Kidney (tissue), 13 donors: ENCODE measurements at regions not wholly inside any gene's neighbourhood (a gene's known extent, or its start where the extent isn't known, plus 50 kb on each side); places are given as distances from the start of the nearest gene placed in this dataset.
A peak's percentile ranks its signal among the peaks of the same experiment; 100 is the strongest.

Experiments
- DNase-seq, 5 donors: peaks; one replicate each; pipeline ENCODE4 v3.0.0-alpha.2; 2013 to 2020
- FAIRE-seq: peaks from 2 replicates; lab custom pipeline; 2012; peaks lifted over from hg19 to GRCh38; lab: Jason Lieb, UNC
- H3K27ac ChIP-seq, 2 donors: one replicate each; pipeline ENCODE4 v1.7.0; 2013; ENCODE audit warnings: low read depth in 2 of 2, low read length in 2 of 2, inconsistent platforms in 1 of 2
- H3K27me3 ChIP-seq: one replicate; pipeline ENCODE4 v1.7.1; 2013; ENCODE audit warnings: low read length, inconsistent platforms; ENCODE audit not compliant: control insufficient read depth, insufficient read depth
- H3K36me3 ChIP-seq, 3 donors: one replicate each; pipeline versions ENCODE4 v1.7.0 to v1.7.1; 2013; ENCODE audit warnings: low read length in 3 of 3, control low read depth in 1 of 3, inconsistent platforms in 1 of 3; ENCODE audit not compliant: insufficient read depth in 3 of 3, control insufficient read depth in 2 of 3
- H3K4me1 ChIP-seq, 3 donors: one replicate each; pipeline versions ENCODE4 v1.7.0 to v1.7.1; 2013; ENCODE audit warnings: low read length in 3 of 3, inconsistent platforms in 1 of 3, low read depth in 1 of 3; ENCODE audit not compliant: control insufficient read depth in 2 of 3, insufficient read depth in 2 of 3
- H3K4me3 ChIP-seq, 3 donors: one replicate each; pipeline versions ENCODE4 v1.7.0 to v1.8.1; 2013; ENCODE audit warnings: low read length in 3 of 3, control low read depth in 1 of 3, inconsistent platforms in 1 of 3
- H3K9ac ChIP-seq, 3 donors: one replicate each; pipeline versions ENCODE4 v1.7.0 to v1.7.1; 2013; ENCODE audit warnings: low read length in 3 of 3, control low read depth in 1 of 3, inconsistent platforms in 1 of 3
- H3K9me3 ChIP-seq, 3 donors: one replicate each; pipeline versions ENCODE4 v1.7.0 to v1.7.1; 2013; ENCODE audit warnings: low read length in 3 of 3, control low read depth in 1 of 3, inconsistent platforms in 1 of 3; ENCODE audit not compliant: control insufficient read depth in 2 of 3, insufficient read depth in 1 of 3
- intact Hi-C: fragments of 100-400 bp; cut with DNase I; formaldehyde crosslinking; loops from one replicate; pipeline ENCODE4 v1.11.1; 2022
- TF ChIP-seq, protein P1 (sequence below): IDR thresholded peaks from 3 replicates; pipeline ENCODE4 v1.5.1; 2012; ENCODE audit warnings: mild to moderate bottlenecking, moderate library complexity, borderline replicate concordance; ENCODE audit not compliant: insufficient read depth; ENCODE audit errors: extremely low read depth
- donor health status: control.
- donor health status: control.
- donor health status: control.
- donor health status: control.
- donor health status: control.
- donor health status: DM: yes; HTN: yes; CAD: no.
- donor health status: Normal renal cell carcinoma (clear cell type).

- Histone ChIP-seq H3K9me3 (peaks cover 0 to 11% (median 0%) of the 10 kb centered on the region in 3 donors), H3K27me3 (no peaks in the 10 kb centered on the region), H3K36me3 (no peaks in the 10 kb centered on the region), H3K9ac (no peak overlapping the region), H3K4me3 (no peak overlapping the region), H3K4me1 (peaks cover 0 to 5% (median 3%) of the 10 kb centered on the region in 3 donors), H3K27ac (no peak overlapping the region)
- FAIRE-seq = no peak
- DNase-seq = peak in 1 of 5 donors; percentile 29
- intact Hi-C loops = no loop called here
- TF ChIP-seq, protein P1, sequence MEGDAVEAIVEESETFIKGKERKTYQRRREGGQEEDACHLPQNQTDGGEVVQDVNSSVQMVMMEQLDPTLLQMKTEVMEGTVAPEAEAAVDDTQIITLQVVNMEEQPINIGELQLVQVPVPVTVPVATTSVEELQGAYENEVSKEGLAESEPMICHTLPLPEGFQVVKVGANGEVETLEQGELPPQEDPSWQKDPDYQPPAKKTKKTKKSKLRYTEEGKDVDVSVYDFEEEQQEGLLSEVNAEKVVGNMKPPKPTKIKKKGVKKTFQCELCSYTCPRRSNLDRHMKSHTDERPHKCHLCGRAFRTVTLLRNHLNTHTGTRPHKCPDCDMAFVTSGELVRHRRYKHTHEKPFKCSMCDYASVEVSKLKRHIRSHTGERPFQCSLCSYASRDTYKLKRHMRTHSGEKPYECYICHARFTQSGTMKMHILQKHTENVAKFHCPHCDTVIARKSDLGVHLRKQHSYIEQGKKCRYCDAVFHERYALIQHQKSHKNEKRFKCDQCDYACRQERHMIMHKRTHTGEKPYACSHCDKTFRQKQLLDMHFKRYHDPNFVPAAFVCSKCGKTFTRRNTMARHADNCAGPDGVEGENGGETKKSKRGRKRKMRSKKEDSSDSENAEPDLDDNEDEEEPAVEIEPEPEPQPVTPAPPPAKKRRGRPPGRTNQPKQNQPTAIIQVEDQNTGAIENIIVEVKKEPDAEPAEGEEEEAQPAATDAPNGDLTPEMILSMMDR = no peak
Observed at GRCh38 chr9:129354498-129354897, 176.4 kb upstream of the IER5L start.

DNA sequence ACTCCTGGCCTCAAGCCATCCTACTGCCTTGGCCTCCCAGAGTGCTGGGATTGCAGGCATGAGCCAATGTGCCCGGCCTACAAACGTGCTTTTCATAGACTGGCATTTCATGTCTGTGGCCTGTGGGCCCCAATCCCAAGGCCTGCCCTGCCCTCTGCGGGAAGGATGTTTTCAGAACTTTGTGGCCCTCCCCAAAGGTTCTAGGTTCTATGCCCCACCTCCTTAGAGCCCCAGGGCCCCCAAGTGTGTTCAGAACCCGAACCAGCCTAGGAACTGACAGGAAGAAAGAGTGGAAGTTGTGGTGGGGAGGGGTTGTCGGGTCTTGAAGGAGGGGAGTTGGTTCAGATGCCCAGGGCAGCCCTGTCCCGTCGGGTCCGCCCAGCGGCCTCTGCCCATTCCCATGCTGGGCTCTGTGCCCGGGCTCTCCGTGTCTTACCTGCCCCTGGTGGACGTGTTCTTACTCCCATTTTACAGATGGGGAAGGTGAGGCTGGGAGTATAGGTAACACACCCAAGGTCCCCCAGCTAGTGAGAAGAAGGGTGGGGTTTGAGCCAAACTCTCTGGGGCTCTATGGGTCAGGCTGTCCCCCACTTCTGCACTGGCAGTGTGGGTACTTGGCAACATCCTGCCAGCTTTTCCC lies 175.8 kb upstream of the IER5L start:
- FAIRE-seq = no peak
- Histone ChIP-seq H3K9ac (no peak overlapping the region), H3K9me3 (peaks cover 0 to 11% (median 0%) of the 10 kb centered on the region in 3 donors), H3K36me3 (no peaks in the 10 kb centered on the region), H3K27me3 (no peaks in the 10 kb centered on the region), H3K4me1 (peaks cover 0 to 5% (median 3%) of the 10 kb centered on the region in 3 donors), H3K27ac (no peak overlapping the region), H3K4me3 (no peak overlapping the region)
- intact Hi-C loops = no loop called here
- peak in 1 of 5 donors; percentile 69 for DNase-seq
- TF ChIP-seq, protein P1 = no peak

- Histone ChIP-seq H3K9ac (peak overlapping the region in 1 of 3 donors; percentile 19), H3K36me3 (no peaks in the 10 kb centered on the region), H3K4me3 (peak overlapping the region in 1 of 3 donors; percentile 37), H3K4me1 (peaks cover 0 to 5% (median 3%) of the 10 kb centered on the region in 3 donors), H3K27ac (no peak overlapping the region), H3K27me3 (no peaks in the 10 kb centered on the region), H3K9me3 (peaks cover 0 to 11% (median 0%) of the 10 kb centered on the region in 3 donors)
- FAIRE-seq = no peak
- DNase-seq = peak; percentile 46 to 84 (median 68)
- intact Hi-C loops = no loop called here
- TF ChIP-seq, protein P1 = no peak
Observed at GRCh38 chr9:129352146-129352865, 174.2 kb upstream of the IER5L start.
